Activated CD8-positive, alpha-beta memory T cell treated with anti-CD3 and anti-CD28 coated beads, Interleukin-2, amount 50 U/mL, for 1 hour (primary cell): ENCODE measurements at regions not wholly inside any gene's neighbourhood (a gene's known extent, or its start where the extent isn't known, plus 50 kb on each side); places are given as distances from the start of the nearest gene placed in this dataset.

Experiments used
- DNase-seq: peaks from one replicate; pipeline ENCODE4 v3.0.0-alpha.2; 2020; ENCODE audit errors: extremely low read depth

DNA sequence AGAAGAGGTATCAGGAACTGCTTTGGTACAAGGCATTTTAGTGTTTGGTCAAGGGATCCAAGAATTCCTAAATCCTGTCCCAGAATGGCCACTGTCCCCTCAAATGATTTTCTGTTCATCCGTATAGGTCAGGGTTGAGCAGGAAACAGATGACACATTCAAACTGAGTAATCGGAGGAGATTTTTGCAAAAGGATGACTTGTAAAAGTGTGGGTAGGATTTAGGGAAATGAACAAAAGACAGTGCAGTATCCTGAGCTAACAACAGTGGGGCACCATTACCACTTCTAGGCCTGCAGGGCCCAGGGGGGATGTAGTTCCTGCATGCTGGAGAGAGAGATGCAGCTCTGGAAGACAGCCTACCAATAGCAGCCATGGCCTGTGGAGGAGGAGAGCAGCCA is 290.1 kb downstream of the ZSWIM6 start:
- DNase-seq, result no peak

DNA sequence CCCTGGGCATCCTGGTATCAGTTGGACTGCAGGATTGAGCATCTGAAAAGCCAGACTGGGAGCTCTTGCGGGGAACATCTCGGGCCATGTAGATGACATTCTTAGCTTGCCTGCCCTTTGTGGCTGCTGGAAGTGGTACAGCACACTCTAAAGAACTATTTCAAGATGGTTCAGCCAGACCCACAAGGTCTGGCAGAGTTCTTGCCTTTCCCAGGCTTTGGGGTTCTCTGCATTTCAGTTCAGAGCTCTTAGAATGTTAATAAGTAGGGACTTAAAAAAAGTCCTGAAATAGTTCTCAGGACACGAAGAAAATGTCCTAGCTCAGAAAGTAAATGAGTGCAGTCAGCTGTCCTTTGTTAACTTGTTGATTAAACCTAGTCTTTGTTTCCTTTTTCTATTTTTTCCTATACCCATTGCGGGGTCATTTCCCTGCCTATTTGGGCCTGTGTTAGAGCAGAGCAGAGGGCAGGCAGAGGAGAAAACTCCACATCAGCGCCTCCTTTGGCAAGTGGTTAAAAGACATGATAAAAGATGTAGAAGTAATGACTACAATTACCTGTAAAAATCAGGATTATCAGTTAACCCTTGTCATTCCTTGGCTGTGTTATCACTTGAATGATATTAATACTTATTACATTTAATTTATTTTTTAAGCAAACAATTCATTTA is 291.5 kb downstream of the ZSWIM6 start:
- DNase-seq, result no peak

DNA sequence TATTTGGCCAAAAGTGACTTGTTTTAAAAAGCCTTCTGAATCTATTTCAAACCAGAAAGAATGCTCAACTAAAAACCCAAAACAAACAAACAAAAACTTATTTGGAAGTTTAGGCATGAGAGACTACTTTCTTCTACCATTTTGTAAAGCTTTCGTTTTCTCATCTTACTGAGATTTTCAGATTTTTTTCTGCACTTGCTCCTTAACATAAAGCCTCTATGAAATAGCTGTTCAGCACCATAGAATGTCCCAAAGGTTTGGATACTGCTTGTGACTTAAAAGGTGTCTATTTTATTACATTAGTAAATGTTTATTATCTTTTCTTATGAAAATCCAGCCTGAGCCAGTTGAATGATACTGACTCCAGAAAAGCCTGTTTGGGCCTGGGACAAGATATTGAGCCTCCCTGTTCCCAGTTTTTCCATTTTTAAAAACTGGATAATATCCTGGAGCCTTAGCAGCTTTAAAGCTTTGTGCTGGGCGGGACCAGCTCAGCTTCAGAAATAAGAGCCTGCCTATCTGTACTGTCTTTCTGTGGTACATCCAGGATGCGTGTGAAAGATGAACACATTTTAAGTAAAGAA is 292.6 kb downstream of the ZSWIM6 start:
- no peak for DNase-seq

DNA sequence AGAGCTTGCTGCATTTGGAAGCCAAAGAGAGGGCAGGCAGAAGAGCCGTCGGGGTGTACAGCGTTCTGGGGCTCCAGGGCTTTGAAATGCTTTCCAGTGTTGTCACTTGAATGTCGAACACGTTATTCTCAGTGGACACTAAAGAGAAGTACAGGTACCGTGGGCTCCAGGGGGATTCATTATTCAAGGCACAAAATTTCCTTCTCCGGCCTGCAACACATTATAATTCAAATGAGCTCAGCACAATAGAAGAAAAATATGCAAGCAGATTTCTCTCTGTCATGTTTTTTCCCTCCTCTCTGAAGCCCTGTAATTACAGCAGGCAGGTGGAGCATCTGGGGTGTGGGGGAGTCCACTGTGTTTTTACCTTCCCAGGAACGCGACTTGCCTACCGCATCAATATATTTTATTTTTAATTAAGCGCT is 293.1 kb downstream of the ZSWIM6 start:
- no peak for DNase-seq

DNA sequence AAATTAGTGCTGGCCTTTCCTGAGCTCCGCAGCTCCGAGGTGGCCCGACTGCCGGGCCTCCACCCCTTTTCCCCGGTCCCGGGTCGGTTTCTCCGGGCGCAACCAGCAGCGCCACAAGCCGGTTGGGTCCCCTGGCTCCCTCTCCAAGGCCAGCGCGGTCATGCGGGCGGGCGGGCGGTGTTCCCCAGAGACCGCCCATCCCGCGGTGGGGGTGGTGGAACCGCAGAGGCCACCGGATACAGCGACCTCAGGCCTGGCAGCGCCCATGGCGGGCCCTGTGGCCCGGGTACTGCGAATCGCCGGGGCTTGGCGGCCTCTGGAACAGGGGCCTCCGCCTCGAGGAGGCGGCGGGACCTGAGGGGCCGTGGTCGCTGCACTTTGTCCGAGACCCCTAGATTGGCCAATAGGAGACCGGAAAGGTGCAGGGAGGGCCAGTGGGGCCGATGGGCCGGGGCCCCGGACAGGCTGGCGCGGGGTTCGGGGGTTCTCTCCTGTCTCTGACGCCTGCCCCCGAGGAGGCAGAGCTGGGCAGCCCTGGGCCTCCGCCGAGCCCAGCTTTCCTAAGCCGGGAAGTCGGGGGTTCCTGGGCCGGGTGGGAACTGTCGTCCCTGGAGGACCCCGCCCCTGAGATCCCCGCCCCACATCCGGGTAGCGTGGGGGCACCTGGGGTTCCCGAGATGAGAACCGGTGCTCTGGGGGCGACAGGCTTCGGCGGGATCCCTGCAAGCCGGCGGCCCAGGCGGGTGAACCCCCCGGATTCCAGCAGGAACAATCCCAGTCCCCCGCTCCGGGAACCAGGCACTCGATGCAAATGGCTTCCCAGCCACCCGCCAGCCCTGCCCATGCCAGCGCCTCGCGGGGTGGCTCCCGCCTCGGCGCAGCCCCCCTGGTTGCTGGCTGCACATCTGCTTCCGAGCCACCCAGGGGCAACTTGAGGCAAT is 293.9 kb downstream of the ZSWIM6 start:
- DNase-seq, result no peak

DNA sequence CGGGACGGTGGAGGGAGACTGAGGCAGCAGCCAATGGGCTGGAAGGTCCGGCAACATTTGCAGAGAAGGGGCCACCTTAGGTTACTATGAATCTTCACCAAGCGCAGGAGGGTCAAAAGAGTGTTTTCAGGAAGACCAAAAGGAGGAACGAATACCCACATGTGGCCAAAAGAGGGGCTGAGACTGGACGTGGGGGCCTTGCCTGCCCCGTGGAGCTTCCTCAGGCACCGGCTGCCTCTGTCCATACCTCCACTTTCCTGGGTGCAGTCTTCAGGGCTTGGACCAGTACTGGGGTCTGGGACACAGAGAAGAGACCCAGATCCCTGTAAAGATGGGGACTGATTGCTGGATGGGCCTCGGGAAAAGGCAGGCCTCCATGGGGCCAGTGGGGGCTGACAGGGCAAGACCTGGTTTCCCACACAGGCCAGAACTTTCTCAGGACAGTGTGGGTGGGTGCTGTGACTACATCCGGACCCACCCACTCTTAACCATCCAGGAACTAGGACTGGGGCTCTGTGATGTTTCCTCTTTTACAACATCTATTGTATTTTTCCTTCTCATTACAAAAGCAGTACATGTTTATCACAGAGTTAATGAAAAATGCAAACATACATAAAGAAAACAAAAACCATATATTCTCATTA is 294.7 kb downstream of the ZSWIM6 start:
- DNase-seq, result no peak

DNA sequence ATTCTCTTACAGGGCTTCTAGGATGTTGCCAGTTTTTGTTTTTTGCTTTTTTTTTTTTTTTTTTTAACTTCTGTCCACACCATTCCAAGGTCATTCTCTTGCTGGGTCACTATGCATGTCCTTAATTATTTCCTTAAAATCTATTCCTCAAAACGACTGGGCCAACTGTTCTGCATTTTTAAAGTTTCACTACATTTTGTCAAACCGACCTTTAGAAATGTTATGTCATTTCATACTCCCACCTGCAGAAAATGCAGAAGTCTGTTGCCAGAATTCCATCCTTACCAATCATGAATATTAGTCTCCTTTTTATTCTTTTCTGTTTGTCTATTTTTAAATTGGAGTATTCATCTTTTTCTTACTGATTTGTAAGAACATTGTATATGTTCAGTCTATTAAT is 295.5 kb downstream of the ZSWIM6 start:
- DNase-seq, result no peak

DNA sequence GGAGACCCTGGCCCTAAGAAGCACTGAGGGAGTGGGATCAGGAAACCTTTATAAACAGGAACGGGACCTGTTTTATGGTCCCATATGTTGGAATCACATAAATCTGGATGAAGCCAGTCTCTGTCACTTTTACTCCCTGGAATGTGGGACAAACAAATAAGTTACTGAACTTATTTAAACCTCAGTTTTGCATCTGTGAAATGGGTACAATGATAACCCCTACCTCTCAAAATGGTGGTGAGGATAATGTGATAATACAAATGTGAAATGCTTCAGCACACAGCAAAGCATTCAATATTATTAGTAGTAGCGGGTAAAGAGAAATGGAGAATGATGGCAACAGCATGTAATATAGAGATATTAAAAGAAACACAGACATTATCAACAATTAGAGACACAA is 298.9 kb downstream of the ZSWIM6 start:
- DNase-seq, result no peak

DNA sequence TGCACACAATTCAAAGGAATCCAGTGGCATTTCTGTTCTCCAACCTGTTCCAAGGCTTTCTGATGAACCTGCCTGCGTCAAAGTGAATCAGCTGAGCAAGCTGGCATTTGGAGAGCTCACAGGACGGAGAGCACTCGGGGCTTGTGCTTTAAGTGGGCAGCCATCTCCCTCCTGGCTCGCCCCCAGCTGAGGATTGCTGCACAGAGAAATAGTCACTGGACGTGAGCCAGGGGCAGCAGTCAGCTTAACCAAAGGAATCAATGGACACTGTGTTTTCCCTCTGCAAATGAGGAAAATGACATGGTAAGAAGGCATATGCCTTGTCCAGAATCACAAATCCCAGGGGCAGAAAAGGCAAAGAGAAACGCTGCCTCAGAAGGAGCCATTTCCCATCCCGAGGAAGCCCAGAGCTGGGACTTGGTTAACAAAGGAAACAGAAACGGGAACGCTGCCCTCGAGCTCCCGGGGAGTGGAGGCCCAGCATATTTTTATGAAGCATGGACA is 299.4 kb downstream of the ZSWIM6 start:
- no peak for DNase-seq

DNA sequence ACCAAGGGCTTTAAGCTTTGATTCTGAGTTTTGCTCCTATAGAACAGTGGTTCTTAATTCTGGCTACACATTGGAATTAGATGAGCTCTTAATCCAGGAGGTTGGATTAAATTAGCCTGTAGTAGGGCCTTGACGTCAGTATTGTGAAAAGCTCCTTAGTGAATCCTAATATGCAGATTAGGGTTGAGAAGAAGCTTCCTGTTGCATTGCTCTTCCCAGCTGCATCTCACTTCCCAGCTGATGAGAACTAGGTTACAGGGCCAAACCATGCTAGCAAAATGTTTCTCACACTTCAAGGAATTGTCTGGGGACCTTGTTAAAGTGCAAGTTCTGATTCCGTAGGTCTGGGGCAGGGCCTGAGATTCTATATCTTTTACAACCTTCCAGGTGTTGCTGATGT is 300.0 kb downstream of the ZSWIM6 start:
- no peak for DNase-seq

DNA sequence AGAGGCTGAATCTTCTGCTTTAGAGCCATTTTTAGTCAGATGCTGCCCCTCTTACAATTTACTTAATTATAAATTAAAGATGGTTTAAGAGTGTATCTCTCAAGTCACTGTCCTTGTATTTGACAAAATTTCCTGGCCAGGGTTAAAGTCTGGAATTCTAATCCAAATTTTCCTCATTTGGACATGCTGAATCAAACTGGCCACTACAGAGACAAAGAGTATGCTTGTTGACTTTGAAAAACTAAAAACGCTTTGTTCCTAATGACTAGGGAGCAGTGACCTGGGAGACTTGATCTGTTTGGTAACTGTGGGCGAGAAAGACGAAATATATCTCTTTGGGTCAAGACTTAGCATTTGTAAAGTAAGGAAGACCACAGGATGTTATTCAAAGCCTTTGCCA is 303.2 kb downstream of the ZSWIM6 start:
- no peak for DNase-seq

DNA sequence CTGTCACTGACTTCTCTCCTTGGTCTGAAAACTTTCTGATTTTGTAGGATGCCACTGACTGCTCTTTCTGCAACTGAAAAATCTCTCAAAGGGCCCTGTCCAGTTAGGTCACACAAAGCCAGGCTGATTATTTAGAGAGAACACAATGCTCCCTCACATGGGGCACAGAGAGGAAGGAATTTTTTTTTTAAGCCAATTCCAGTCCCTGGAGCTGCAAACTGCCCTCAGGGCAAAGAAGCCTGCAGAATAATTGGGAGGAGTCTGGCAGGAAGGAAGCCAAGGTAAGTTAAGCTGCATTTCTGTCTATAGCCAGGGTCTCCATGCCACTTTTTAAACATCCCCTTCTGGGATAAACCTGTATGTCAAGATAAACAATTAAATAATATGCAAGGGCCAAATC is 305.5 kb downstream of the ZSWIM6 start:
- DNase-seq, result no peak

DNA sequence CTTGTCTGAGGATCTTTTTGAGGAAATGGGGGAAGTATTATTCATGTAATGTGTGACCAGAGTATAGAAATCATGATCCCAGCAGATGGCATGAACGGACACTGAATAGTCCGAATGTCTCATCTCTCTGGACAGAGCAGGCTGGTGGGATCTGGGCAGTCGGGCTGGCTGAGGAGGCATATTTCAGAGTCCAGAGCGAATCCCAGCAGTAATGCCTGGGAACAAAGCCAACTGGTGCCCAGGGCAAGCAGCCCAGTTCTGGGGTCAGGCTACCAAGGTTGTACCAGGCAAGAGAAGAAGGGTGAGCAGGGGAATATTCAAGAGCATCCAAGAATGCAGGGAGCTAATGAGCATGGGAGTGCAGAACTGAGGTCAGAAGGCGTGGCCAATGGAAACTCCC is 306.4 kb downstream of the ZSWIM6 start:
- no peak for DNase-seq

DNA sequence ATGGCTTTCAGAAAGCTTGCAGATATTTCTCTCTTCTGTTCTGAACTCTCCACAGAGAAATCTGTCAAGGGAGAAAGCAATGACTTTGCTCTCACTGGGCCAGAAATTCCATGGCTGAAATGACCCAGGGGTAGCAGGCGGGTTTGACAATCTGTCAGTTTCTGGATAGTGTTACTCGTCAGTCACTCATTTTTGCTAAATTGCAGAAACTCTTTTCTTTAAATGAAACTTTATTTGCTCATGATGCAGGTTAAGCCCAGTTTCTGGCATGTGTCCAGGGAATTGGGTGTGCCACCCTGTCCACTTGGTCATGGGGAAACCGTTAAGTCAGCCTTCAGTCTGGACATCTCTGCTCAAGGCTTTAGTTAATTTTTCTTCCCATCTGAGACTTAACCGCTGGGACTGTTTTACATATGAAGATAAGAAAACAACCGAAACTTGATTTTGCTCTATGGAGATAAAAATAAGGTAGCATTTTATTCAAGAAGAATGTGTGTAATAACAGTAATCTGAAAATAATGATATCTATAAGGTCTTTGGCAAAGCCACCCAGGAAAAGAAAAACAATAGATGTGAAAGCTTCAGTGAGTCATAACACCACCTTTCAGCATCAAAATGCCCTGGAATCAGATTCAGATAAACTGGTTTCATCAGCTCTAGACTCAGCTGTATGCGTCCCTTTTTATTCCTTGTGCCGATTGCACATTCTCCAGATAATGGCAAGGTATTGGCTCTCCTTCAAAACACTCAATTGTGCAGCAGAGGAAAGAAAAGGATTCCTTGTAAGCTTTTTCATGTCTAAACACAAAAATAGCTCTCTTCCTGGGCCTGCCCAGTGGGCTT is 308.3 kb downstream of the ZSWIM6 start:
- DNase-seq, result no peak

DNA sequence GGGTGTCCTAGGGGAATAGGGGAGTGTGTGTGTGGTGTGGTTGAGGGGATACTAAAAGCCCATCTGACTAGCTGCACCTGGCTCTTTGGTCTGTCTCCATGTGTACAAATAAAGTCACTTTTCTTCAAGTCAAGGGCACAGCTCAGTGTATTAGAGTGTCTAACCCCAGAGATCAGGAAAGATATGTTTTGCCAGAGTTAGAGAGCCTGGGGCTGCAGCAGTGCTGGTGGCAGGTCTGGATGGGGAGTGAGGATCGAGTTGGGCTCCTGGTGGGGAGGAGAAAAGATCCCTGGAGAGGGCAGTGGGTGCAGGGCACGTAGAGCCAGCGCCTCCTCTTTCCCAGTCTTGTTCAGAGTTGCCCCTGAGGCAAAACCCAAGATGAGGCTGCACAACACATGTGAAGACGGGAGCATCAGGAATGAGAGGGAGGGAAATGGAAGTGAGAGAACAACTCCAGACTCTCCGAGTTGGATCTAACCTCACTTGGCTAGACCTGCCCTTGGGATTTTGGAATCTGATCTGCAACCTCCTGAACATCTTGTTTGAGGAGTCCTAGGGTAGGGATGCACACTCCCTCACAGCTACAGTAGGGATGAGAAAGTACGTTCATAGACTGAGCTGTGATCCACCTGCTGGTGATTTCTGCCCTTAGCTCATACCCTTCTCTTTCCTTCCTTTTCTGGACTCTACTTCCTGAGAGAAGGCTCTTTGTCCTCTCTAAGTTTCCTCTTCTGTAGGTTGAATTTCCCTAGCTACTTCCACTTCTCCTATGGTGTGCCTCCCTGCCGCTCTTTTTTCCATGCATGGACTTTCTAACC is 309.9 kb downstream of the ZSWIM6 start:
- no peak for DNase-seq

DNA sequence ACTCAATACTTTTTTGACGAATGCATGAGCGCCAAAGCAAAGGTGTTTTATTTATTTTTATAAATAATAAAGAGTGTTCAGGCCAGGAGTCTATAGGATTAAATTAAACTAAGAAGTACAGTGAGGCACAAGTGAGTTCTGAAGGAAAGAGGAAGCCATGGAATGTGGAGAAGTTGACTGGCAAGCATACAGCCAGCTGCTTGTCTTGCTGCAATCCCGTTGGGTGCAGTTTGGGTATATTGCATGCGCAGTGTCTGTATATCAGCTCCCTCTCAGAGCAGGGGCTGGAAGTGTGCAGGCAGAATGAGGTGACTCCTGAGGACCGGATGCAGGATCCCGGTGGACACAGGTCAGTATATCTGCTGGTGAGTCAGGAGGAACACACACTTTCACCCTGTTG is 315.6 kb downstream of the ZSWIM6 start:
- DNase-seq, result no peak

DNA sequence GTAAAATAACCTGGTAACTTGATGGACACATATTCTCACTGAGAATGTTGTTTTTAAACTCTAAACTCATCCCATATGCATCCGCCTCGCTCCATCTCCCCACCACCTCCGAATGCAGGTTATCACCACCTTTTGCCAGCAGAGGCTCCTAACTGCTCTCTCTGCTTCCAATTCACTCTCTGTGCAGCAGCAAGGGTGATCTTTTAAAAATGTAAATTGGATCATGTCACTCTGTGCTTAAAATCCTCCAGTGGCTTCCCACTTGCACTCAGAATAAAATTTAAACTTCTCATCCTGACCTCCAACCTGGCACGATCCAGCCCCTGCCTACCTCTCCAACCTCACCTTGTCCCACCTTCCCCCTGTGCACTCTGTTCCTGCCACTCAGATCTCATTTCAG is 317.2 kb downstream of the ZSWIM6 start:
- no peak for DNase-seq

DNA sequence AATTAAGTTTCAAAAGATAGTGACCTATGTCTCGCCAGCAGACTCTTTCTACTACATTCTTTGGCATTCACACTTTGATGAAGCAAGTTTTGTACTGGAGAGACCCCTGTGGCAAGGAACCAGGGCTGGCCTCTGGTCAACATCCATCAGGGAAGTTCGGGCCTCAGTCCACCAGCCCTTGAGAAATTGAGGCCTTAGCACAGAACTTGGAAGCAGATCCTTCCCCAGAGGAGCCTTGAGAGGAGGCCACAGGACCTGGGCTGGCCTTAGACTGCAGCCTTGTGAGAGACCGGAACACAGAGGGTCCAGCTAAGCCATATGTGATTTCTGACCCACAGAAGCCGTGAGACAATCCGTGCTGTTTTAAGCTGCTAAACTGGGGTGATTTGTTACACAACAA is 317.9 kb downstream of the ZSWIM6 start:
- no peak for DNase-seq

DNA sequence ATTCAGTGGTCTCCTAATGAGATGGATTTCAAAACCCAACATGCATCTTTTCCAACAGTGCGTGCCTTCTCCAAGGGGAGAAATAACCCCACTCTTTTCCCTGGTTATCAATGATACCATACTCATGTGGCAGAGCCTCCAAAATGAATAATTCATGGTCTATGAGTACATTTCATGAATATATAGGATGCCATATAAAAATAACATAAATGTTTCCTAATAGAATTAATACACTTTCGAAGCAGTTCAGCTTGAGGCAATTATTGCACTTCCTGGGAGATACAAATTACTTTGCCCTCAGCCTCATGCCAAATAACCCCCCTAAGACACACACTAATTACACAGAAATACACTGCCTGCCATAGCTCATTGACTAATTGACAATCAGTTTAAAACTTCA is 318.6 kb downstream of the ZSWIM6 start:
- DNase-seq, result no peak

DNA sequence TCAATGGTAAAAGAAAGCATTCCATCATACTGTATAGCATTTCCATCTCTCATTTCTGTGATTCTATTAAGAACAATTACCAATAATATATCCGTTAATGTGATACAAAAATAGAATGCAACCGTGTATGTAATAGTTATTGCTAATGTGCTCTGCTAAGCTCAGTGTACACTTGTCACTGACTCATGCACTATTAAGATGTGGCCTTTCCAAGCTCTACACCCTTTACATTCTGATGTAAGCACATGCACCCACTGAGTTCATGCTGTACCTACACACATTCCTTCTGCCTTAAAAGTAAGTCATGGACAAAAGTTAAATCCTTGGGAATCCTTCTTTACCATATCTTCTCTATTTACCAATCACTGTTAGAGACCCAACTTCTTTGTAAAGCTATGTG is 319.1 kb downstream of the ZSWIM6 start:
- DNase-seq, result no peak
